ENCODE measurements at regions not wholly inside any gene's neighbourhood (a gene's known extent, or its start where the extent isn't known, plus 50 kb on each side); places are given as distances from the start of the nearest gene placed in this dataset.
"Not testable (repeated sequence)": the region's sequence is repeated elsewhere in the genome, so short reads cannot be mapped to it uniquely, and the experiment has no call there.

- DNase-seq (ENCODE audit: low read depth, low spot score) = no peak
These were observed 174.6 kb upstream of the TENM4 start for GRCh38 chr11:79615425-79615824.

- no peak for DNase-seq (ENCODE audit: low read depth, low spot score)
These were observed 169.8 kb upstream of the TENM4 start for GRCh38 chr11:79610678-79611077.

DNA sequence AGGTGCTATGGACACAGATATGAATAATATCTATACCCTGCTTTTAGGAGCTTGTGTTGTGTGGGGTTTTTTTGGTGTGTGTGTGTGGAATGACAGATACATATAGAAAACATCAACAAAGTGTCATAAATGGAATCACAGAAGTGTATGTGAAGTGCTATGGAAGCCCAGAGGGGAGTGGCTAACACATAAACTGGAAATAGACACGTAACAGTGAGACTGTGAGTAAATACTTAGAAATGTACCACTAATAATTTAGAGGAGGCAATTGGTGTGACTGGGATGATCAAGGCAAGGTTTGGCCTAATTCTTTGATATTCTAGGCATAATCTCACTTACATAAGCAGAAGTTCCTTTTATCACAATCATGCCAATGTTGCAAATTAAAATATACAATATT is 169.3 kb upstream of the TENM4 start:
- no peak for DNase-seq (ENCODE audit: low read depth, low spot score)

DNA sequence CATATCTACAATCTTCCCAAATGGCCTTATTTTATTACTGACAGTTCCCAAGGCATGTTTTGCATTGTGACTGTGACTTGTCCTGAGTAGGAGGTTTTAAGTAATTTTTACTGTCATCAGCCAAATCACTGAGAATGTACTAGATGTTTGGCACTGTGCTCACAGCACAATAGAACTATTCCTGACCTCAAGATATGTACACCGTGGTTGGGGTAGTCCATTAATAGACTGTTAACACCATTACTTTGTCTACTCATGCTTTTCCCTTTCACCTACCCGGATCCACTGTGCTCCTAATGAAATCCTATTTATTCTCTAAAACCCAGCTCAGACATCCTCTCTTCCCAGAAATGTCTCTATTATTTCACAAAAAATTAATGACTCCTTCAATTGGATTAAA is 168.7 kb upstream of the TENM4 start:
- no peak for DNase-seq (ENCODE audit: low read depth, low spot score)

GRCh38 chr11:79606461-79606860 is 165.6 kb upstream of the TENM4 start:
- DNase-seq (ENCODE audit: low read depth, low spot score) = not testable (repeated sequence)

GRCh38 chr11:79600711-79601110 is 159.9 kb upstream of the TENM4 start:
- DNase-seq (ENCODE audit: low read depth, low spot score) = no peak

DNA sequence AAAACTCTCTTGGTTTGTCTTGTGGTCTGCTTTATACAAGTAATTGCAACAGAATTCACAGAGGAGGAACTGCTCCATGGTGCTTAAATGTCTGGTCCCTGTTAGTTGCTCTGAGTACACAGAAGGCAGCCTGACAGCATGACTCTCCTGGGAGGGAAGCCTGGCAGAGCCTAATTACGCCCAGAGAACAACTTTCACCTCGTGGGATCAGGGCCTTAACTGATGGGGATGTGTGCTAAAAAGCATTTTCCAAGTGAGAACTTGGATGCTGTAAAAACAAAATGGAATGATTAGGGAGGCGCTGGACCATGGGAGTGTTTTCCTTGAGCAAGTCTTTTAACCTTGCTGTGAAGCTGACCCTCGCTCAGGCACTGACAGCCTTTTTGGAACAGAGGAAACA is 154.0 kb upstream of the TENM4 start:
- peak; percentile 44 for DNase-seq (ENCODE audit: low read depth, low spot score)

- DNase-seq (ENCODE audit: low read depth, low spot score) = no peak
These were observed 152.0 kb upstream of the TENM4 start for GRCh38 chr11:79592824-79593223.

GRCh38 chr11:79592406-79592805 is 151.6 kb upstream of the TENM4 start:
- peak; percentile 78 for DNase-seq (ENCODE audit: low read depth, low spot score)

DNA sequence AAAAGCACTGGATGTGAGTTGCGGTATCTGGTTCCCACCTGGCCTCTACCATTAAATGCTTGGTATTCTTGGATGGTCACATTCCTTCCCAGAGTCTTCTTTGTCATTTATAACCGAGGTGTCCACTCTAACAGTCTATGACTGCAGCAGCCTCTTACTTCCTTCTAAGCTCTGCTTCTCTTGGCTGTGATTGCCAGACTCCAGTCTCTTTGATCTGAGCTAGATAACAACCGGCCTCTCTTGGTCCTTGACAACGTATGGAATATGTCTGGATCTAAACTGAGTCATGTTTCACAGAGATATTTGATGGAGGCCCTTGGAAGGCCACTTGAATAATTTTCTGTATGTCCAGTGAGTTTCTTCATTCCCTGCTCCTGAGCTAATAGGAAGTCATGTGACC is 141.6 kb upstream of the TENM4 start:
- no peak for DNase-seq (ENCODE audit: low read depth, low spot score)

DNA sequence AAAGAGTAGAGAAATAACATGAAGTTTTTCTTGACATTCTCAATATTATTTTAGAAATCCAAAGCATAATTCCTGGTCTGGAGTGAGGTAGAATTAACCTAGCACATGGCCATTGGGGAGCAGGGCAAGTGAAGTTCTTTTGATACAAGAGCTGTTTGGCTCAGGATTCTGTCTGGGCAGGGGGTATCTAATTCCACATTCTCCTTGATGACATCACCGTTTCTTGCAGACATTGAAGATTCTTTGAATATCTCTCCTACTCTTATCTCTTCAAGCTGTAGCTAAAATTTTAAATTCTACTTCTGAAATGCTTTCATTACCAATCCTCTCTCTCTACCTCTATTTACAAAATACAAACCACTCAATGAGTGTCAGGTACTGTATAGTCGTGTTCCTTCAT is 138.2 kb upstream of the TENM4 start:
- DNase-seq (ENCODE audit: low read depth, low spot score) = peak; percentile 26

- DNase-seq (ENCODE audit: low read depth, low spot score) = no peak
These were observed 137.3 kb upstream of the TENM4 start for GRCh38 chr11:79578116-79578515.

- DNase-seq (ENCODE audit: low read depth, low spot score) = no peak
These were observed 134.9 kb upstream of the TENM4 start for GRCh38 chr11:79575701-79576100.

GRCh38 chr11:79570104-79570503 is 129.3 kb upstream of the TENM4 start:
- DNase-seq (ENCODE audit: low read depth, low spot score) = no peak

DNA sequence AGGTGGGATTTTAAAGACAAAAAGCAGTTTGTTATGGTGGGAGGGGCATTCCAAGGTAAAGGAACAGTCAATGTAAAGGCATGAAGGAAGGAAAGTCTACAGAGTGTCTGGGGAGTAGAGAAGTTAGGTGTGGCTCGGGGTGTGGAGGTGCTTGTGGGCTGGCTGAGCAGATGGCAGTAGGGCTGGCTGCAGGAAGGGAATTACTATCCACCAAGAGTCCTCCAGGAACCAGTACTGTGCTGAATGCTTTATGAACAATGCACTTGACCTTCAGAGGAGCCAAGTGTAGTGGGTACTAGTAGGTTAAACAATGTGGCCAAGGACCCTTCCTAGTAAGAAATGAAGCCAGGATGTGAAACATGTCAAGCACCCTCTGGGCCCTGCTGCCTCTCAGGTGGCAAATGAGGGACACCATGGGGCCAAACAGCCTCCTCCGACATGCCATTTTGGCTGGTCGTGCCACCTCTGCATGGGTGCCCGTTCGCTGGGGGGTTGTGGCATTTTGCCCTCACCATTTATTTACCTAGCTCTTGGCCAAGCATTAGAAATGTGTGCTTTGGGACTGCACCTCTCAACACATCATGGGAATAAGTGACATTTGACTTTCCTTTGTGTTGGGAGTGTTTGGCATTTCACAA is 123.6 kb upstream of the TENM4 start:
- no peak for DNase-seq (ENCODE audit: low read depth, low spot score)

GRCh38 chr11:79561496-79561895 is 120.7 kb upstream of the TENM4 start:
- DNase-seq (ENCODE audit: low read depth, low spot score) = no peak

DNA sequence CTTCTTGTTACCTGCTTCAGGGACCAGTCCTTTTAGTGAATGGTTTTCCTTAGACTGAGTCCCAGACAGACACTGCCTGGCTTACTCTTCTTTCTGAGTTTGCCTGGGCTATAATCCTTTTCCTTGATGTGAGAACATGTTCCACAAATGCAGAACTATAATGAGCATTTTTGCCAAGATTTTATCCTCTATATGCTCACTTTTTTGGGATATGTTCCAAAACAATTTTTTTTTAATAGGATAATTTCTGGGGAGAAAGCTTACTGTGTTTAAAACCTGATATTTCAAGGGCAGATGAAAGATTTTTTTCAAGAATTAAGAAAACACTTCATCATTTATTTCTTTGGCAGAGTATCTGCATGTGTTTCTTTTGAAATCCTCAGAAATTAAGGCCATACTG is 110.0 kb upstream of the TENM4 start:
- DNase-seq (ENCODE audit: low read depth, low spot score) = no peak

DNA sequence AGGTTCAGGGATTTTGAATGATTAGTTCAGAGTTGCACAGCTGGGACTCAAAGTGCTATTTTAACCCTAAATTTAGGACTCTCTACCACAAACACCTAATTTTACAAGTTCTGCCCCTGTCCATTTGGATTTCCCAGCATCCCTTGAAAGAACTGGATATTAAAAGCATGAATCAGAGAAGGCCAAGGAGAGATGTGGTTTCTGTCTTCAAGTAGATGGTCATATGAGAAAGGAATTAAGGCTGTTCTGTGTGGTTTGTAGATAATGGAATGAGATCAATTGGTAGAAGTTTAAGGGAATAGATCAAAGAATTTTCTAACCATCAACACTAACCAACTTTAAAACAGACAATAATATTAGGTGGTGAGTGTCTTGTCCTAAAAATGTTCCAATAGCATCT is 106.4 kb upstream of the TENM4 start:
- peak; percentile 58 for DNase-seq (ENCODE audit: low read depth, low spot score)

DNA sequence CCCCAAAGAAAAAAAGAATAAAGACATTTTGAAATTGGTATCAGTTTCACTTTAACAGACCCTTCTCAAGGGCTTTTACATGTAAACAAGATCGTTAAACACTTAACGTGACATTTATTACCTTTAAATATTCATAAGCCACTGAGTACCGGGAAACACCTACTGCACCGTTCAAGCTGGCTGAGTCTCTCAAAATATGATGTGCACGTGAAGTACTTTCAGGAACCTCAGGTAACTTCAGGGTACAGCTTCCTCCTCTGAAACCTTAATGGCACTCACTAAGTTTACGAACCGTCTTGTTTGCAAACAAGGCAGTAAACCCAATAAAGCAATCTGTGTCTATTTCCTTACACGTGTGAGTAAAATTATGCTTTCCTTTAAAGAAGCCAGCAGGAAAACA is 105.5 kb upstream of the TENM4 start:
- DNase-seq (ENCODE audit: low read depth, low spot score) = no peak

GRCh38 chr11:79544361-79544760 is 103.5 kb upstream of the TENM4 start:
- DNase-seq (ENCODE audit: low read depth, low spot score) = no peak

GRCh38 chr11:79543101-79543500 is 102.3 kb upstream of the TENM4 start:
- DNase-seq (ENCODE audit: low read depth, low spot score) = no peak

GRCh38 chr11:79541466-79541865 is 100.6 kb upstream of the TENM4 start:
- DNase-seq (ENCODE audit: low read depth, low spot score) = no peak

DNA sequence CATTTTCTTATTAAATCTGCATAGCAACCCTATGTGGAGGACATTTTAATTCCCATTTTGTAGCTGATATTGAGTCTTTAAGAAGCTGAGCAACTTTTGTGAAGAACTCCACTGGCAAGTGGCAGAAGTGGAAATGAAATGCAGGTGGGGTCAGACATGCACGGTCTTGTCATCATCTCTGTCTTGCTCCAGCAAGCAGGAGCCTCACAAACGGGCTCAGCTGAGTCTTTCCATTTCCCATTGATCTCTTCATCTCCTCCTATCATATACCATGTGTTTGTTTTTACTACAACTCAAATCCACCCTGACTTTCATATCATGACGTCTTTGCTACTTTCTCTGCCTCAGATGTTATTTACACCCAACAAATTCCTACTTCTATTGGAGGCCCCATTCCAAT is 97.9 kb upstream of the TENM4 start:
- no peak for DNase-seq (ENCODE audit: low read depth, low spot score)
